GM19238 (cell line): ENCODE measurements at regions not wholly inside any gene's neighbourhood (a gene's known extent, or its start where the extent isn't known, plus 50 kb on each side); places are given as distances from the start of the nearest gene placed in this dataset.
"Not testable (repeated sequence)": the region's sequence is repeated elsewhere in the genome, so short reads cannot be mapped to it uniquely, and the experiment has no call there.

Experiments used
- DNase-seq: peaks from one replicate; pipeline ENCODE4 v3.0.0; 2011; ENCODE audit warnings: low spot score; ENCODE audit not compliant: insufficient read length

- DNase-seq = not testable (repeated sequence)
These were observed 102.5 kb downstream of the CDRT15L2 start for GRCh38 chr17:20681746-20682722.

GRCh38 chr17:20683651-20684229, 104.2 kb downstream of the CDRT15L2 start:
- not testable (repeated sequence) for DNase-seq

GRCh38 chr17:20684975-20685374, 105.5 kb downstream of the CDRT15L2 start:
- DNase-seq = not testable (repeated sequence)

- not testable (repeated sequence) for DNase-seq
These were observed 108.1 kb downstream of the CDRT15L2 start for GRCh38 chr17:20687584-20687983.

GRCh38 chr17:20689170-20689749, 109.7 kb downstream of the CDRT15L2 start:
- DNase-seq = not testable (repeated sequence)

- not testable (repeated sequence) for DNase-seq
These were observed 113.2 kb downstream of the CDRT15L2 start for GRCh38 chr17:20692706-20693105.

GRCh38 chr17:20695871-20696270, 116.3 kb downstream of the CDRT15L2 start:
- DNase-seq = not testable (repeated sequence)

GRCh38 chr17:20698463-20699206, 119.1 kb downstream of the CDRT15L2 start:
- DNase-seq = not testable (repeated sequence)

- not testable (repeated sequence) for DNase-seq
These were observed 121.0 kb downstream of the CDRT15L2 start for GRCh38 chr17:20700528-20700927.

GRCh38 chr17:20701366-20701765, 121.8 kb downstream of the CDRT15L2 start:
- DNase-seq = not testable (repeated sequence)

- DNase-seq = no peak
These were observed 123.2 kb downstream of the CDRT15L2 start for GRCh38 chr17:20702692-20703091.

- DNase-seq = no peak
These were observed 124.3 kb downstream of the CDRT15L2 start for GRCh38 chr17:20703781-20704180.

- DNase-seq = not testable (repeated sequence)
These were observed 125.7 kb downstream of the CDRT15L2 start for GRCh38 chr17:20705186-20705585.

- DNase-seq = no peak
These were observed 127.3 kb downstream of the CDRT15L2 start for GRCh38 chr17:20706751-20707373.

GRCh38 chr17:20708821-20709220, 129.3 kb downstream of the CDRT15L2 start:
- not testable (repeated sequence) for DNase-seq

GRCh38 chr17:20716481-20716880, 137.0 kb downstream of the CDRT15L2 start:
- not testable (repeated sequence) for DNase-seq

- no peak for DNase-seq
These were observed 141.6 kb downstream of the CDRT15L2 start for GRCh38 chr17:20721171-20721570.

GRCh38 chr17:20724391-20724790, 144.9 kb downstream of the CDRT15L2 start:
- DNase-seq = not testable (repeated sequence)

GRCh38 chr17:20727201-20727600, 147.7 kb downstream of the CDRT15L2 start:
- not testable (repeated sequence) for DNase-seq

- DNase-seq = no peak
These were observed 148.7 kb downstream of the CDRT15L2 start for GRCh38 chr17:20728181-20728580.

- DNase-seq = not testable (repeated sequence)
These were observed 151.6 kb downstream of the CDRT15L2 start for GRCh38 chr17:20731131-20731530.
